GM23338 (cell line): ENCODE measurements at regions not wholly inside any gene's neighbourhood (a gene's known extent, or its start where the extent isn't known, plus 50 kb on each side); places are given as distances from the start of the nearest gene placed in this dataset.

Experiments used
- CREB1 ChIP-seq: fragments of 250-450 bp; sonication (Bioruptor Pico); IDR thresholded peaks from 2 replicates; pipeline ENCODE4 v1.5.0; 2020; ENCODE audit warnings: low read depth, mild to moderate bottlenecking, moderate library complexity
- EZH2 ChIP-seq: fragments of 200-600 bp; sonication (generic); IDR thresholded peaks from one replicate; pipeline ENCODE4 v1.8.0; 2017; ENCODE audit warnings: antibody characterized with exemption, mild to moderate bottlenecking, low read depth; ENCODE audit not compliant: unreplicated experiment
- POLR2AphosphoS5 ChIP-seq: IDR thresholded peaks from 2 replicates; pipeline ENCODE4 v1.6.1; 2016; ENCODE audit warnings: antibody characterized with exemption, low read depth
- ZNF331 ChIP-seq: fragments of 250-450 bp; sonication (Bioruptor Pico); IDR thresholded peaks from 2 replicates; pipeline ENCODE4 v1.5.0; 2020; ENCODE audit warnings: low read depth, mild to moderate bottlenecking, moderate library complexity
- TF ChIP-seq, protein P1 (sequence below), 2 experiments: fragments of 200-600 bp in 1 of 2; sonication (generic) in 1 of 2; conservative IDR thresholded peaks; 2 replicates each; pipeline versions ENCODE4 v1.5.1 to v1.6.1; 2016 to 2017; ENCODE audit warnings: antibody characterized with exemption in 2 of 2, low read depth in 2 of 2, mild to moderate bottlenecking in 2 of 2, moderate library complexity in 1 of 2
- TF ChIP-seq, protein P2 (sequence below): IDR thresholded peaks from 2 replicates; pipeline ENCODE4 v1.6.1; 2016; ENCODE audit warnings: antibody characterized with exemption
- TF ChIP-seq, protein P3 (sequence below): IDR thresholded peaks from one replicate; pipeline ENCODE4 v1.6.1; 2018; ENCODE audit warnings: antibody characterized with exemption; ENCODE audit not compliant: unreplicated experiment

GRCh38 chr17:30600060-30600829 is 123.0 kb downstream of the GOSR1 start:
- TF ChIP-seq, protein P1, sequence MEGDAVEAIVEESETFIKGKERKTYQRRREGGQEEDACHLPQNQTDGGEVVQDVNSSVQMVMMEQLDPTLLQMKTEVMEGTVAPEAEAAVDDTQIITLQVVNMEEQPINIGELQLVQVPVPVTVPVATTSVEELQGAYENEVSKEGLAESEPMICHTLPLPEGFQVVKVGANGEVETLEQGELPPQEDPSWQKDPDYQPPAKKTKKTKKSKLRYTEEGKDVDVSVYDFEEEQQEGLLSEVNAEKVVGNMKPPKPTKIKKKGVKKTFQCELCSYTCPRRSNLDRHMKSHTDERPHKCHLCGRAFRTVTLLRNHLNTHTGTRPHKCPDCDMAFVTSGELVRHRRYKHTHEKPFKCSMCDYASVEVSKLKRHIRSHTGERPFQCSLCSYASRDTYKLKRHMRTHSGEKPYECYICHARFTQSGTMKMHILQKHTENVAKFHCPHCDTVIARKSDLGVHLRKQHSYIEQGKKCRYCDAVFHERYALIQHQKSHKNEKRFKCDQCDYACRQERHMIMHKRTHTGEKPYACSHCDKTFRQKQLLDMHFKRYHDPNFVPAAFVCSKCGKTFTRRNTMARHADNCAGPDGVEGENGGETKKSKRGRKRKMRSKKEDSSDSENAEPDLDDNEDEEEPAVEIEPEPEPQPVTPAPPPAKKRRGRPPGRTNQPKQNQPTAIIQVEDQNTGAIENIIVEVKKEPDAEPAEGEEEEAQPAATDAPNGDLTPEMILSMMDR (conservative IDR thresholded peaks at IDR 0.05; ENCODE audit: low read depth in 2 of 2), result peak; percentile 47 to 51
- TF ChIP-seq EZH2 (no peak), ZNF331 (CRISPR knock-in tag) (no peak), CREB1 (no peak), POLR2AphosphoS5 (peak; percentile 84)
- TF ChIP-seq, protein P2, sequence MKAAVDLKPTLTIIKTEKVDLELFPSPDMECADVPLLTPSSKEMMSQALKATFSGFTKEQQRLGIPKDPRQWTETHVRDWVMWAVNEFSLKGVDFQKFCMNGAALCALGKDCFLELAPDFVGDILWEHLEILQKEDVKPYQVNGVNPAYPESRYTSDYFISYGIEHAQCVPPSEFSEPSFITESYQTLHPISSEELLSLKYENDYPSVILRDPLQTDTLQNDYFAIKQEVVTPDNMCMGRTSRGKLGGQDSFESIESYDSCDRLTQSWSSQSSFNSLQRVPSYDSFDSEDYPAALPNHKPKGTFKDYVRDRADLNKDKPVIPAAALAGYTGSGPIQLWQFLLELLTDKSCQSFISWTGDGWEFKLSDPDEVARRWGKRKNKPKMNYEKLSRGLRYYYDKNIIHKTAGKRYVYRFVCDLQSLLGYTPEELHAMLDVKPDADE, result peak; percentile 56
- TF ChIP-seq, protein P3, sequence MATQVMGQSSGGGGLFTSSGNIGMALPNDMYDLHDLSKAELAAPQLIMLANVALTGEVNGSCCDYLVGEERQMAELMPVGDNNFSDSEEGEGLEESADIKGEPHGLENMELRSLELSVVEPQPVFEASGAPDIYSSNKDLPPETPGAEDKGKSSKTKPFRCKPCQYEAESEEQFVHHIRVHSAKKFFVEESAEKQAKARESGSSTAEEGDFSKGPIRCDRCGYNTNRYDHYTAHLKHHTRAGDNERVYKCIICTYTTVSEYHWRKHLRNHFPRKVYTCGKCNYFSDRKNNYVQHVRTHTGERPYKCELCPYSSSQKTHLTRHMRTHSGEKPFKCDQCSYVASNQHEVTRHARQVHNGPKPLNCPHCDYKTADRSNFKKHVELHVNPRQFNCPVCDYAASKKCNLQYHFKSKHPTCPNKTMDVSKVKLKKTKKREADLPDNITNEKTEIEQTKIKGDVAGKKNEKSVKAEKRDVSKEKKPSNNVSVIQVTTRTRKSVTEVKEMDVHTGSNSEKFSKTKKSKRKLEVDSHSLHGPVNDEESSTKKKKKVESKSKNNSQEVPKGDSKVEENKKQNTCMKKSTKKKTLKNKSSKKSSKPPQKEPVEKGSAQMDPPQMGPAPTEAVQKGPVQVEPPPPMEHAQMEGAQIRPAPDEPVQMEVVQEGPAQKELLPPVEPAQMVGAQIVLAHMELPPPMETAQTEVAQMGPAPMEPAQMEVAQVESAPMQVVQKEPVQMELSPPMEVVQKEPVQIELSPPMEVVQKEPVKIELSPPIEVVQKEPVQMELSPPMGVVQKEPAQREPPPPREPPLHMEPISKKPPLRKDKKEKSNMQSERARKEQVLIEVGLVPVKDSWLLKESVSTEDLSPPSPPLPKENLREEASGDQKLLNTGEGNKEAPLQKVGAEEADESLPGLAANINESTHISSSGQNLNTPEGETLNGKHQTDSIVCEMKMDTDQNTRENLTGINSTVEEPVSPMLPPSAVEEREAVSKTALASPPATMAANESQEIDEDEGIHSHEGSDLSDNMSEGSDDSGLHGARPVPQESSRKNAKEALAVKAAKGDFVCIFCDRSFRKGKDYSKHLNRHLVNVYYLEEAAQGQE, result no peak
